ENCODE measurements at regions not wholly inside any gene's neighbourhood (a gene's known extent, or its start where the extent isn't known, plus 50 kb on each side); places are given as distances from the start of the nearest gene placed in this dataset.

GRCh38 chr4:178395798-178396197 is 953.6 kb upstream of the AGA start:
- ATAC-seq (peak; percentile 52; the same call in 2 of the 3 replicates), FAIRE-seq (no peak), DNase-seq (ENCODE audit: low spot score) (no peak)
- BruUV-seq (replicated peaks), result no TSS peak
- no peaks in the 10 kb centered on the region for H3K4me1 ChIP-seq (ENCODE audit: insufficient read depth, low read length)
- no peaks in the 10 kb centered on the region for H3K27me3 ChIP-seq (ENCODE audit: control insufficient read depth in 1 of 2, insufficient read depth in 2 of 2, low read length in 2 of 2)
- H2AFZ ChIP-seq (ENCODE audit: low read length), result no peak overlapping the region
- no peak overlapping the region for H3K9ac ChIP-seq (ENCODE audit: insufficient read depth, low read depth, low read length)
- in situ Hi-C loops (cut with HindIII; ENCODE audit: extremely low pct_ligation_motif_present, low pct_unique_long_range_greater_than_20kb), result no loop called here
- peak; percentile 25; the same call in 1 of the 2 replicates for TF ChIP-seq CTCF (CRISPR knock-in tag; IDR thresholded peaks at IDR 0.05)
- no peak for TF ChIP-seq ZSCAN21 (CRISPR knock-in tag; IDR thresholded peaks at IDR 0.05; ENCODE audit: borderline replicate concordance)
- TF ChIP-seq STAG1 (CRISPR knock-in tag; IDR thresholded peaks at IDR 0.05), result 0 out of 2 replicates have a peak, but pooled peaks have one; percentile 8
- H4K20me1 ChIP-seq (ENCODE audit: insufficient read depth, low read length), result no peaks in the 10 kb centered on the region
- H3K4me3 ChIP-seq (replicated peaks in 1 of 3; ENCODE audit: insufficient read depth in 1 of 3, low read depth in 2 of 3, low read length in 3 of 3), result no peak overlapping the region
- POLR2A ChIA-PET, result no interaction called here
- no peak overlapping the region for H3K27ac ChIP-seq (ENCODE audit: extremely low read length, insufficient read depth, low read length)
- no CpG with 5 or more reads among the region's 1 CpG for WGBS (ENCODE audit: low lambda C conversion rate)
- no peaks in the 10 kb centered on the region for H3K79me2 ChIP-seq (ENCODE audit: insufficient read depth, low read length)
- no peak overlapping the region for H3K4me2 ChIP-seq (ENCODE audit: low read depth, low read length)
- CTCF ChIA-PET (ENCODE audit: low intra/inter-chr PET ratio, low total read pairs), result no interaction called here
- intact Hi-C loops (cut with micrococcal nuclease; ENCODE audit: unreplicated experiment), result no loop called here
- no peaks in the 10 kb centered on the region for H3K36me3 ChIP-seq (replicated peaks in 1 of 2; ENCODE audit: control insufficient read depth in 1 of 2, insufficient read depth in 2 of 2, low read length in 2 of 2)
- H3K9me3 ChIP-seq (ENCODE audit: low read length), result peaks cover 5% of the 10 kb centered on the region; the same call in 1 of the 2 replicates

DNA sequence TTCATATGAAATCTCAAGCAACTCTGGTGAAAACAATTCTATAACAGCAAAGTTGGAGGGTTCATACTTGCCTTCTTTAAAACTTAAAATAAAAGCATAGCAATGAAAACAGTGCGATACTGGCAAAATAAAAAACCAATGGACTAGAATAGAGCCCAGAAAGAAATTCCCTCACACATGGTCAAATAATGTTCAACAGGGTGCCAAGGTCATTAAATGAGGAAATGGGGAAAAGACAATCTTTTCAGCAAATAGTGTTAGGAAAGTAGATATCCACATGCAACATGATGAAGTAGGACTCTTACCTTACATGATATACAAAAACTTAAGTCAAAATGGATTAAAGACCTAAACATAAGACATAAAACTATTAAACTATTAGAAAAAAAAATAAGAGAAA is 970.2 kb upstream of the AGA start:
- DNase-seq (ENCODE audit: low spot score), result no peak
- POLR2A ChIA-PET, result no interaction called here
- H4K20me1 ChIP-seq (ENCODE audit: insufficient read depth, low read length), result no peaks in the 10 kb centered on the region
- WGBS (ENCODE audit: low lambda C conversion rate), result 41% methylated on average over 1 of the region's 1 CpG
- CTCF ChIA-PET (ENCODE audit: low intra/inter-chr PET ratio, low total read pairs), result no interaction called here
- no peak for ATAC-seq
- H3K27me3 ChIP-seq (ENCODE audit: control insufficient read depth in 1 of 2, insufficient read depth in 2 of 2, low read length in 2 of 2), result no peaks in the 10 kb centered on the region
- no peak overlapping the region for H3K9ac ChIP-seq (ENCODE audit: insufficient read depth, low read depth, low read length)
- H3K79me2 ChIP-seq (ENCODE audit: insufficient read depth, low read length), result no peaks in the 10 kb centered on the region
- no TSS peak for BruUV-seq (replicated peaks)
- no peaks in the 10 kb centered on the region; the same call in none of the 2 replicates for H3K9me3 ChIP-seq (ENCODE audit: low read length)
- H3K4me1 ChIP-seq (ENCODE audit: insufficient read depth, low read length), result peaks cover 27% of the 10 kb centered on the region; the same call in 1 of the 2 replicates
- no peak overlapping the region for H3K4me3 ChIP-seq (replicated peaks in 1 of 3; ENCODE audit: insufficient read depth in 1 of 3, low read depth in 2 of 3, low read length in 3 of 3)
- no peak overlapping the region for H3K4me2 ChIP-seq (ENCODE audit: low read depth, low read length)
- no peak for FAIRE-seq
- no peak for TF ChIP-seq ZNF446 (CRISPR knock-in tag; IDR thresholded peaks at IDR 0.05)
- TF ChIP-seq SOX13 (IDR thresholded peaks at IDR 0.05), result no peak
- TF ChIP-seq SOX13 (CRISPR knock-in tag; conservative IDR thresholded peaks at IDR 0.05 in 1 of 2, IDR thresholded peaks at IDR 0.05 in 1 of 2), result peak in 1 of 2 experiments; percentile 25; a peak in 1 of 4 replicates
- TF ChIP-seq HNF4A (CRISPR knock-in tag; IDR thresholded peaks at IDR 0.05), result peak; percentile 33; the same call in 1 of the 2 replicates
- no peak for TF ChIP-seq ETS1 (CRISPR knock-in tag; IDR thresholded peaks at IDR 0.05)
- no peak for TF ChIP-seq POGZ (CRISPR knock-in tag; IDR thresholded peaks at IDR 0.05)
- no peak for TF ChIP-seq ZNF557 (CRISPR knock-in tag; IDR thresholded peaks at IDR 0.05)
- H3K27ac ChIP-seq (ENCODE audit: extremely low read length, insufficient read depth, low read length), result no peak overlapping the region
- no peaks in the 10 kb centered on the region for H3K36me3 ChIP-seq (replicated peaks in 1 of 2; ENCODE audit: control insufficient read depth in 1 of 2, insufficient read depth in 2 of 2, low read length in 2 of 2)
- no peak overlapping the region for H2AFZ ChIP-seq (ENCODE audit: low read length)
- intact Hi-C loops (cut with micrococcal nuclease; ENCODE audit: unreplicated experiment) (no loop called here), in situ Hi-C loops (cut with HindIII; ENCODE audit: extremely low pct_ligation_motif_present, low pct_unique_long_range_greater_than_20kb) (no loop called here)

Measured in HepG2 (cell line).